ENCODE measurements at regions not wholly inside any gene's neighbourhood (a gene's known extent, or its start where the extent isn't known, plus 50 kb on each side); places are given as distances from the start of the nearest gene placed in this dataset.

DNA sequence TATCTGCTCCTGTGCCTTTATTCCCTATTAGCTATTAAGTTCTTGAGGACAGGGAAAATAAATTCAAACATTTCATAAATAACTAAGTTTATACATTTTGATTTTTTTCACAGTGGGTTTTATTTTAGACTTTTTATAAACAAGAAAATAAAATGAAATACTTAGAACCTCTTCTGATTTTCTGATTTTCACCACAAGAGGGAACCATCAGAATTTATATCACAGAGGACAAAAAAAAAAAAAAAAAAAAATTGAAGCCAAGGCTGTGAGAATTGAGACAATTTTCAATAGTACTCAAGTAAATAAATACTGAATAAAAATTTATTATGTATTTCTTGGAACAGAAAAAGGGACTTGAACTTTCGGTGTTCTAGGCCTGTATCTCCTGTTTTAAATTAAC, 288.1 kb downstream of the SH3BGRL start:
- H3K27ac ChIP-seq: no peak overlapping the region
- no peak for TF ChIP-seq ZFX (IDR thresholded peaks at IDR 0.05; ENCODE audit: borderline replicate concordance)
- TF ChIP-seq, protein P1, sequence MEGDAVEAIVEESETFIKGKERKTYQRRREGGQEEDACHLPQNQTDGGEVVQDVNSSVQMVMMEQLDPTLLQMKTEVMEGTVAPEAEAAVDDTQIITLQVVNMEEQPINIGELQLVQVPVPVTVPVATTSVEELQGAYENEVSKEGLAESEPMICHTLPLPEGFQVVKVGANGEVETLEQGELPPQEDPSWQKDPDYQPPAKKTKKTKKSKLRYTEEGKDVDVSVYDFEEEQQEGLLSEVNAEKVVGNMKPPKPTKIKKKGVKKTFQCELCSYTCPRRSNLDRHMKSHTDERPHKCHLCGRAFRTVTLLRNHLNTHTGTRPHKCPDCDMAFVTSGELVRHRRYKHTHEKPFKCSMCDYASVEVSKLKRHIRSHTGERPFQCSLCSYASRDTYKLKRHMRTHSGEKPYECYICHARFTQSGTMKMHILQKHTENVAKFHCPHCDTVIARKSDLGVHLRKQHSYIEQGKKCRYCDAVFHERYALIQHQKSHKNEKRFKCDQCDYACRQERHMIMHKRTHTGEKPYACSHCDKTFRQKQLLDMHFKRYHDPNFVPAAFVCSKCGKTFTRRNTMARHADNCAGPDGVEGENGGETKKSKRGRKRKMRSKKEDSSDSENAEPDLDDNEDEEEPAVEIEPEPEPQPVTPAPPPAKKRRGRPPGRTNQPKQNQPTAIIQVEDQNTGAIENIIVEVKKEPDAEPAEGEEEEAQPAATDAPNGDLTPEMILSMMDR (IDR thresholded peaks at IDR 0.05): peak; percentile 41

GRCh38 chrX:81527881-81528440, 326.1 kb downstream of the SH3BGRL start:
- no peak overlapping the region for H3K27ac ChIP-seq
- TF ChIP-seq, protein P1 (IDR thresholded peaks at IDR 0.05): no peak
- no peak for TF ChIP-seq ZFX (IDR thresholded peaks at IDR 0.05; ENCODE audit: borderline replicate concordance)

- TF ChIP-seq, protein P1 (IDR thresholded peaks at IDR 0.05): no peak
- TF ChIP-seq ZFX (IDR thresholded peaks at IDR 0.05; ENCODE audit: borderline replicate concordance): no peak
Observed at GRCh38 chrX:81537723-81538122, 335.8 kb downstream of the SH3BGRL start.

DNA sequence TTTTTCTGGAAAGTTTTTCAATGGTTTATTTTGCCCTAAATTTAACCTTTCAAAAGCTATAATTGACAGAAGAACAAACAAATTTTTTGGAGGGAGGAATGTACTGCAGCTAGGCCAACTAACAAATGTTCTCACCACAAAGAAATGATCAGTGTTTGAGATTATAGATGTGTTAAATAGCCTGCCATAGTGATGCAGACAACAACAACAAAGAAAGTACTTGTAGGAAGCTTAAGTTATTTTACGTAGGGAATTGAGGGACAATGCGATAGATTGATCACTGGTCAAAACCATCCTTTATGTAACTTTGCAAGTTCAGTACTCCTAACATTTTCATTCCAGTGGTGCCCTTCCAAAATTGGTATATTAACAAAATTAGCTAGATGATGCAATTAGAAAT, 340.4 kb downstream of the SH3BGRL start:
- TF ChIP-seq ZFX (IDR thresholded peaks at IDR 0.05; ENCODE audit: borderline replicate concordance): no peak
- TF ChIP-seq, protein P1 (IDR thresholded peaks at IDR 0.05): no peak
- H3K27ac ChIP-seq: no peak overlapping the region

More at GRCh38 chrX:81537723-81538122, 335.8 kb downstream of the SH3BGRL start:
- no peak overlapping the region for H3K27ac ChIP-seq

DNA sequence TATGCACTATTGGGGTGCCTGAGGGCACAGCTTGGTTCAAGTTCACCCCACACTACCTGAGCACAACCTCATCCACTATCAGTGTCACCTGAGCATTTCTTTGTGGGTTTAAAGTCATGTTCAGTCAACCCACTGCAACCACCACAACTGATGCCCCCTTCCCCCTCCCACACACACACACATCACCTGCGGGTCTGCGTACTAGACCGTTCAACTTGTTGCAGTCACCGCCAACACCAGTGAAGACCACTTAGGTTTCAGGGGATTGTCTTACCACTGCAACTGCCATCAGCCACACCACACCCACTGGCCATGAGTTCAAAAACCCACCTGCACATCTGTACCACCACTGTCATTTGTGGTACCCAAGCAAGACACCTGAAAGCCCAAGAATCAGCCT, 355.0 kb downstream of the SH3BGRL start:
- no peak overlapping the region for H3K27ac ChIP-seq
- no peak for TF ChIP-seq ZFX (IDR thresholded peaks at IDR 0.05; ENCODE audit: borderline replicate concordance)
- TF ChIP-seq, protein P1 (IDR thresholded peaks at IDR 0.05): no peak

DNA sequence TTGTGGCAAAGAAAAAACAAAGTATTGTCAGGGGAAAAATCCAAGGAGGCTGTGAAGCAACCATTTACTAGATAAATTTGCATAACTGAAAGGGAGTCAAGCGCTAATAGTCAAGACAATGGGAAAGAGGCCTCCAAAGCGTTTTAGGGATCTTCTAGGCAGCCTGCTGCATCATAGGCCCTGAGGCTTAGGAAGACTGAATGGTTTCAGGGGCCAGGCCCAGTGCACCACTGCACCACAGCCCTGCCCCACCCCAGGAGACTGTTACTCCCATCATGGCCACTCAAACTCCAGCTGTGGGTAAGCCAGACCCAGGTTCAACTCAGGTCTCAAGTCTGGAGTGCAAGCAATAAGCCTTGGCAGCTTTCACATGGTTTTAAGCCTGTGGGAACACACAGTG, 362.9 kb downstream of the SH3BGRL start:
- no peak overlapping the region for H3K27ac ChIP-seq
- TF ChIP-seq, protein P1 (IDR thresholded peaks at IDR 0.05): no peak
- TF ChIP-seq ZFX (IDR thresholded peaks at IDR 0.05; ENCODE audit: borderline replicate concordance): no peak

DNA sequence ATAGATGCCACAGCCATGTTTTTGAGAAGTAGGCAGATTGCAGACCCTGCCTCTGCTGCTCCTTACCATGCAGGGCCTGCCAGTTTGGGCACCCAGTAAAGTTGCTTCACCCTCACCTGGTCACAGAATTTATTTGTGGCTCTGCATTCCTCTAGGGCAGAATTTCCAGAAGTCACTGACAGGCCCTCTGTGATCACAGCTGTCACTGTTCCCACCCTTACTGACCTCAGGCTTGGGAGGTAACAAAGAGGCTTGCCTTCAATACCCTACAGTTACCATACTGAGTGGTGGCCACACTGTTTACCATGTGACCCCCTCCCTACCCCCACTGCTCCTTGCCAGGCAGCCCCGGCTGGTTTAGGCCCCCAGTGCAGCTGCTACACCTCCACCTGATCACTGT, 375.1 kb downstream of the SH3BGRL start:
- H3K27ac ChIP-seq: no peak overlapping the region
- no peak for TF ChIP-seq ZFX (IDR thresholded peaks at IDR 0.05; ENCODE audit: borderline replicate concordance)
- TF ChIP-seq, protein P1 (IDR thresholded peaks at IDR 0.05): no peak
